ENCODE measurements at regions not wholly inside any gene's neighbourhood (a gene's known extent, or its start where the extent isn't known, plus 50 kb on each side); places are given as distances from the start of the nearest gene placed in this dataset.

DNA sequence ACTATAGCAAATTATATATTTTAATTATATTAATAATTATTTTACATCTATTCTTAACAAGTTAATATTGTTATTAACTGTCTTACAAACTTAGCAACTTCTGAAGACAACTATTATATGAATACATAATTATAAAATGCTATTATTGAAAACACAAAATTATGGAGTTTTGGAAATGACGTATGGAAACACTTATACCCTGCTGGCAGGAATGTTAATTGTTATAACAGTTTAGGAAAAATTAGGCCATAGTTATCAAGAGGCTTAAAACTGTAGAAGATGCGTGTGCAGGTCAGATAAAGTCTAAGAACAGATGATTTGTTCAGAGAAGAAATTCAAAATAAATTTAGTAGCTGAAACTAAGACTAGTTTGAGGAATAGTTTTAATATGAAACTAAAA is 211.7 kb downstream of the FAT4 start:
- no peaks in the 10 kb centered on the region for H3K4me1 ChIP-seq (ENCODE audit: control insufficient read depth, extremely low read depth, insufficient read depth, low read length)
- H2AFZ ChIP-seq (ENCODE audit: low read length) = no peak overlapping the region
- no peaks in the 10 kb centered on the region for H4K20me1 ChIP-seq (ENCODE audit: control insufficient read depth, extremely low read depth, insufficient read depth, low read length)
- DNase-seq (ENCODE audit: low read depth in 2 of 2) = no peak
- TF ChIP-seq, protein P1, sequence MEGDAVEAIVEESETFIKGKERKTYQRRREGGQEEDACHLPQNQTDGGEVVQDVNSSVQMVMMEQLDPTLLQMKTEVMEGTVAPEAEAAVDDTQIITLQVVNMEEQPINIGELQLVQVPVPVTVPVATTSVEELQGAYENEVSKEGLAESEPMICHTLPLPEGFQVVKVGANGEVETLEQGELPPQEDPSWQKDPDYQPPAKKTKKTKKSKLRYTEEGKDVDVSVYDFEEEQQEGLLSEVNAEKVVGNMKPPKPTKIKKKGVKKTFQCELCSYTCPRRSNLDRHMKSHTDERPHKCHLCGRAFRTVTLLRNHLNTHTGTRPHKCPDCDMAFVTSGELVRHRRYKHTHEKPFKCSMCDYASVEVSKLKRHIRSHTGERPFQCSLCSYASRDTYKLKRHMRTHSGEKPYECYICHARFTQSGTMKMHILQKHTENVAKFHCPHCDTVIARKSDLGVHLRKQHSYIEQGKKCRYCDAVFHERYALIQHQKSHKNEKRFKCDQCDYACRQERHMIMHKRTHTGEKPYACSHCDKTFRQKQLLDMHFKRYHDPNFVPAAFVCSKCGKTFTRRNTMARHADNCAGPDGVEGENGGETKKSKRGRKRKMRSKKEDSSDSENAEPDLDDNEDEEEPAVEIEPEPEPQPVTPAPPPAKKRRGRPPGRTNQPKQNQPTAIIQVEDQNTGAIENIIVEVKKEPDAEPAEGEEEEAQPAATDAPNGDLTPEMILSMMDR (conservative IDR thresholded peaks at IDR 0.05 in 1 of 2, IDR thresholded peaks at IDR 0.05 in 1 of 2; ENCODE audit: low read depth in 1 of 2, low read length in 2 of 2) = peak in 1 of 2 donors; percentile 20
- TF ChIP-seq EZH2 (IDR thresholded peaks at IDR 0.05; ENCODE audit: low read length, missing control alignments) = no peak
- H3K36me3 ChIP-seq (ENCODE audit: control insufficient read depth, insufficient read depth, low read length) = no peaks in the 10 kb centered on the region
- H3K9ac ChIP-seq (ENCODE audit: insufficient read depth, low read length) = no peak overlapping the region
- H3K27me3 ChIP-seq (ENCODE audit: control insufficient read depth, insufficient read depth, low read length) = no peaks in the 10 kb centered on the region
- no peak overlapping the region for H3K4me2 ChIP-seq (ENCODE audit: extremely low read depth, insufficient read depth, low read length)
- no peaks in the 10 kb centered on the region for H3K9me3 ChIP-seq (ENCODE audit: control insufficient read depth, insufficient read depth, low read depth, low read length)
- no peaks in the 10 kb centered on the region for H3K79me2 ChIP-seq (ENCODE audit: control insufficient read depth, insufficient read depth, low read length)
- H3K27ac ChIP-seq (ENCODE audit: insufficient read depth, low read length) = no peak overlapping the region
- H3K4me3 ChIP-seq (replicated peaks in 1 of 4; ENCODE audit: control extremely low read depth in 1 of 4, insufficient read depth in 1 of 4, low read depth in 3 of 4, low read length in 4 of 4) = no peak overlapping the region

DNA sequence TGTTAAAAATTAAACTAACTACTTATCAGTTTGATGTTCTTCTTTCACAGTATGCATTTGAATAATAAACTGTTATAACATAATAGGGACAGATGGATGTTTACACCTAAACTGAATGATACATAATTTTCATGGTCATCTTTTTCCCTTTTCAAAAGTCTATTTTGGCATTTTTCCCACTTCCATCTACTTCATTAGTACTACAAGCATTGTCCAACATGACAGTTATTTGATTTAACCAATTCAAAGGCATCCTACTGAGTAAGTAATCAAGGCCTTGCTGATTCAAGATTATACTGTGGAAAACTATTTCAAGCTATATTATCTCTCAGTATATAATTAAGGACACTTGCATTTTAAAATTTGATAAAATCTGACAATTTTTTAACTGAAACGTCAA is 212.9 kb downstream of the FAT4 start:
- no peaks in the 10 kb centered on the region for H3K9me3 ChIP-seq (ENCODE audit: control insufficient read depth, insufficient read depth, low read depth, low read length)

DNA sequence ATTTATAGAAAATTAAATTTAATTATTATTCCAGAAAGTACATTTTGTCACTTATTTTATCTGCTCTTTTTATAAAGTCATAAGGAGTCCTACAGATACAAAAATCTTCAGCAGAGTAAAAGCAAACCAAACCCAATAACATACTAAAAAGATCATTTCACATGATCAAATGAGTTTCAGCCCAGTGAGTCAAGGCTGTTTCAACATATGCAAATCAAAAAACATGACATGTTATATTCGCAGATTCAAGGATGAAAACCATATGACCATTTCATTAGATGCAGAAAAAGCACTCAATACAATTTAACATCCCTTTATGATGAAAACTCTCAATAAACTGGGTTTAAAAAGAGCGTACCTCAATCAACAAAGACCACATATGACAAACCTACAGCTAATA is 214.3 kb downstream of the FAT4 start:
- Histone ChIP-seq H3K9me3 (ENCODE audit: control insufficient read depth, insufficient read depth, low read depth, low read length) (no peaks in the 10 kb centered on the region), H3K27ac (ENCODE audit: insufficient read depth, low read length) (no peak overlapping the region), H3K4me1 (ENCODE audit: control insufficient read depth, extremely low read depth, insufficient read depth, low read length) (no peaks in the 10 kb centered on the region), H3K4me3 (replicated peaks in 1 of 4; ENCODE audit: control extremely low read depth in 1 of 4, insufficient read depth in 1 of 4, low read depth in 3 of 4, low read length in 4 of 4) (no peak overlapping the region), H3K36me3 (ENCODE audit: control insufficient read depth, insufficient read depth, low read length) (no peaks in the 10 kb centered on the region), H4K20me1 (ENCODE audit: control insufficient read depth, extremely low read depth, insufficient read depth, low read length) (no peaks in the 10 kb centered on the region), H3K4me2 (ENCODE audit: extremely low read depth, insufficient read depth, low read length) (no peak overlapping the region), H3K79me2 (ENCODE audit: control insufficient read depth, insufficient read depth, low read length) (no peaks in the 10 kb centered on the region), H3K27me3 (ENCODE audit: control insufficient read depth, insufficient read depth, low read length) (no peaks in the 10 kb centered on the region), H2AFZ (ENCODE audit: low read length) (peak overlapping the region; percentile 19), H3K9ac (ENCODE audit: insufficient read depth, low read length) (no peak overlapping the region)
- DNase-seq (ENCODE audit: low read depth in 2 of 2) = peak in 1 of 2 donors; percentile 35
- no peak for TF ChIP-seq EZH2 (IDR thresholded peaks at IDR 0.05; ENCODE audit: low read length, missing control alignments)
- TF ChIP-seq, protein P1 (conservative IDR thresholded peaks at IDR 0.05 in 1 of 2, IDR thresholded peaks at IDR 0.05 in 1 of 2; ENCODE audit: low read depth in 1 of 2, low read length in 2 of 2) = no peak

More for the DNA sequence above, 212.9 kb downstream of the FAT4 start:
- no peak for TF ChIP-seq EZH2 (IDR thresholded peaks at IDR 0.05; ENCODE audit: low read length, missing control alignments)
- TF ChIP-seq, protein P1 (conservative IDR thresholded peaks at IDR 0.05 in 1 of 2, IDR thresholded peaks at IDR 0.05 in 1 of 2; ENCODE audit: low read depth in 1 of 2, low read length in 2 of 2) = no peak
- H3K27me3 ChIP-seq (ENCODE audit: control insufficient read depth, insufficient read depth, low read length) = no peaks in the 10 kb centered on the region
- no peaks in the 10 kb centered on the region for H3K79me2 ChIP-seq (ENCODE audit: control insufficient read depth, insufficient read depth, low read length)
- no peak for DNase-seq (ENCODE audit: low read depth in 2 of 2)
- no peak overlapping the region for H3K27ac ChIP-seq (ENCODE audit: insufficient read depth, low read length)
- H3K4me2 ChIP-seq (ENCODE audit: extremely low read depth, insufficient read depth, low read length) = no peak overlapping the region
- no peaks in the 10 kb centered on the region for H3K36me3 ChIP-seq (ENCODE audit: control insufficient read depth, insufficient read depth, low read length)
- H2AFZ ChIP-seq (ENCODE audit: low read length) = no peak overlapping the region
- no peaks in the 10 kb centered on the region for H4K20me1 ChIP-seq (ENCODE audit: control insufficient read depth, extremely low read depth, insufficient read depth, low read length)
- H3K9ac ChIP-seq (ENCODE audit: insufficient read depth, low read length) = no peak overlapping the region
- no peaks in the 10 kb centered on the region for H3K4me1 ChIP-seq (ENCODE audit: control insufficient read depth, extremely low read depth, insufficient read depth, low read length)
- no peak overlapping the region for H3K4me3 ChIP-seq (replicated peaks in 1 of 4; ENCODE audit: control extremely low read depth in 1 of 4, insufficient read depth in 1 of 4, low read depth in 3 of 4, low read length in 4 of 4)

All from fibroblast of lung (primary cell).